WTC11 (cell line): ENCODE measurements at regions not wholly inside any gene's neighbourhood (a gene's known extent, or its start where the extent isn't known, plus 50 kb on each side); places are given as distances from the start of the nearest gene placed in this dataset.

Experiments used
- ATF2 ChIP-seq: sonication (generic); formaldehyde crosslinking; IDR thresholded peaks from 2 replicates; pipeline ENCODE4 v1.8.1; 2022; ENCODE audit warnings: low read depth, missing genetic modification reagents, borderline replicate concordance
- CDX4 ChIP-seq: fragments of 250-450 bp; sonication (Bioruptor Pico); IDR thresholded peaks from 2 replicates; pipeline ENCODE4 v1.9.0; 2021; ENCODE audit warnings: moderate library complexity, mild to moderate bottlenecking, inconsistent platforms, borderline replicate concordance
- CTCF ChIP-seq: fragments of 200-600 bp; IDR thresholded peaks from 2 replicates; pipeline ENCODE4 v1.8.0; 2022; ENCODE audit warnings: antibody characterized with exemption
- ELF4 ChIP-seq: sonication (generic); formaldehyde crosslinking; IDR thresholded peaks from 2 replicates; pipeline ENCODE4 v1.8.1; 2022; ENCODE audit warnings: low read depth, mild to moderate bottlenecking, moderate library complexity, missing genetic modification reagents
- GRHL2 ChIP-seq: fragments of 250-450 bp; sonication (Bioruptor Pico); IDR thresholded peaks from 2 replicates; pipeline ENCODE4 v1.8.0; 2022; ENCODE audit warnings: mild to moderate bottlenecking, moderate library complexity; ENCODE audit not compliant: insufficient replicate concordance, severe bottlenecking
- IRF1 ChIP-seq: sonication (generic); formaldehyde crosslinking; IDR thresholded peaks from 2 replicates; pipeline ENCODE4 v1.8.0; 2023; ENCODE audit warnings: missing genetic modification reagents
- MAX ChIP-seq: sonication (generic); formaldehyde crosslinking; IDR thresholded peaks from 2 replicates; pipeline ENCODE4 v1.8.0; 2022; ENCODE audit warnings: mild to moderate bottlenecking, missing genetic modification reagents
- MYBL2 ChIP-seq: sonication (generic); formaldehyde crosslinking; IDR thresholded peaks from 2 replicates; pipeline ENCODE4 v1.8.1; 2023; ENCODE audit warnings: mild to moderate bottlenecking, moderate library complexity, missing genetic modification reagents
- OVOL2 ChIP-seq: fragments of 250-450 bp; sonication (Bioruptor Pico); IDR thresholded peaks from 2 replicates; pipeline ENCODE4 v1.9.0; 2021; ENCODE audit warnings: mild to moderate bottlenecking, borderline replicate concordance
- SP1 ChIP-seq: sonication (generic); formaldehyde crosslinking; conservative IDR thresholded peaks from 2 replicates; pipeline ENCODE4 v1.8.1; 2022; ENCODE audit warnings: missing genetic modification reagents
- USF2 ChIP-seq: sonication (generic); formaldehyde crosslinking; IDR thresholded peaks from 2 replicates; pipeline ENCODE4 v1.8.1; 2023; ENCODE audit warnings: mild to moderate bottlenecking, missing genetic modification reagents, moderate library complexity
- ZBTB21 ChIP-seq: sonication (generic); formaldehyde crosslinking; IDR thresholded peaks from 2 replicates; pipeline ENCODE4 v1.8.1; 2023; ENCODE audit warnings: mild to moderate bottlenecking, missing genetic modification reagents, borderline replicate concordance
- ZNF281 ChIP-seq: sonication (generic); formaldehyde crosslinking; IDR thresholded peaks from 2 replicates; pipeline ENCODE4 v1.8.0; 2023; ENCODE audit warnings: mild to moderate bottlenecking, missing genetic modification reagents
- ZNF671 ChIP-seq: fragments of 250-450 bp; sonication (Bioruptor Pico); IDR thresholded peaks from 2 replicates; pipeline ENCODE4 v1.8.0; 2021; ENCODE audit warnings: mild to moderate bottlenecking

- TF ChIP-seq CDX4: no peak
- no peak for TF ChIP-seq CTCF
- TF ChIP-seq IRF1 (CRISPR knock-in tag): no peak
- no peak for TF ChIP-seq MYBL2 (CRISPR knock-in tag)
- TF ChIP-seq ZBTB21 (CRISPR knock-in tag): no peak
- no peak for TF ChIP-seq ELF4 (CRISPR knock-in tag)
- no peak for TF ChIP-seq MAX (CRISPR knock-in tag)
- TF ChIP-seq OVOL2 (CRISPR knock-in tag): no peak
- no peak for TF ChIP-seq GRHL2
- no peak for TF ChIP-seq SP1 (CRISPR knock-in tag)
- no peak for TF ChIP-seq ZNF281 (CRISPR knock-in tag)
- no peak for TF ChIP-seq USF2 (CRISPR knock-in tag)
- no peak for TF ChIP-seq ZNF671 (CRISPR knock-in tag)
- TF ChIP-seq ATF2 (CRISPR knock-in tag): no peak
Observed at GRCh38 chr5:133688391-133688790, 76.0 kb upstream of the FSTL4 start.
